B cell (primary cell): ENCODE measurements at regions not wholly inside any gene's neighbourhood (a gene's known extent, or its start where the extent isn't known, plus 50 kb on each side); places are given as distances from the start of the nearest gene placed in this dataset.

Experiments used
- ATAC-seq: fragments of 200-7000 bp; cut with Tn5 transposase; one replicate; pipeline ENCODE4 v1.10.0; 2021; ENCODE audit warnings: low read depth, mild to moderate bottlenecking, moderate number of reproducible peaks, moderate library complexity
- CTCF ChIA-PET: fragments of 350-600 bp; sonication (Branson Sonifier 250); formaldehyde crosslinking; loops from one replicate; lab custom pipeline; 2021; ENCODE audit warnings: antibody characterized with exemption, inconsistent platforms; lab: Charles Lee
- POLR2A ChIA-PET: fragments of 350-600 bp; sonication (Branson Sonifier 250); formaldehyde crosslinking; loops from one replicate; lab custom pipeline; 2021; ENCODE audit warnings: antibody characterized with exemption; lab: Charles Lee
- DNase-seq: peaks from one replicate; pipeline ENCODE4 v3.0.0; 2013
- H2AFZ ChIP-seq: 2 replicates; pipeline ENCODE4 v1.6.1; 2012; ENCODE audit warnings: mild to moderate bottlenecking, low read depth, low read length; ENCODE audit not compliant: insufficient read depth, poor library complexity, severe bottlenecking
- H3K27ac ChIP-seq, 2 donors: 1 replicate in 1 of 2; 2 replicates in 1 of 2; pipeline ENCODE4 v1.5.1; 2012 to 2013; ENCODE audit warnings: low read length in 2 of 2, mild to moderate bottlenecking in 2 of 2, moderate library complexity in 1 of 2
- H3K27me3 ChIP-seq, 4 experiments: fragments of 200-600 bp in 1 of 4; sonication (generic) in 1 of 4; replicated peaks in 1 of 4; 1 replicate in 2 of 4; 2 replicates in 2 of 4; pipeline versions ENCODE4 v1.6.1 to v1.7.0; 2013 to 2016; ENCODE audit warnings: low read length in 3 of 4, mild to moderate bottlenecking in 2 of 4, mixed read lengths in 1 of 4, moderate library complexity in 1 of 4; ENCODE audit not compliant: insufficient read depth in 4 of 4, control insufficient read depth in 3 of 4; ENCODE audit errors: control extremely low read depth in 1 of 4
- H3K36me3 ChIP-seq, 2 experiments: replicated peaks in 1 of 2; 1 replicate in 1 of 2; 2 replicates in 1 of 2; pipeline versions ENCODE4 v1.6.1 to v1.7.1; 2013; ENCODE audit warnings: low read length in 1 of 2; ENCODE audit not compliant: insufficient read depth in 2 of 2, control insufficient read depth in 1 of 2; ENCODE audit errors: control extremely low read depth in 1 of 2, extremely low read depth in 1 of 2
- H3K4me1 ChIP-seq, 2 donors: fragments of 200-600 bp in 1 of 2; sonication (generic) in 1 of 2; 1 replicate in 1 of 2; 2 replicates in 1 of 2; pipeline versions ENCODE4 v1.5.1 to v1.6.1; 2013 to 2017; ENCODE audit warnings: low read length in 2 of 2; ENCODE audit not compliant: control insufficient read depth in 2 of 2, insufficient read depth in 2 of 2
- H3K4me2 ChIP-seq: replicated peaks from 2 replicates; pipeline ENCODE3; 2012; ENCODE audit warnings: mild to moderate bottlenecking, low read depth, low read length; ENCODE audit not compliant: poor library complexity, severe bottlenecking
- H3K4me3 ChIP-seq, 5 experiments: fragments of 200-600 bp in 1 of 5; sonication (generic) in 1 of 5; 1 replicate in 3 of 5; 2 replicates in 2 of 5; pipeline versions ENCODE4 v1.5.1 to v1.7.0; 2011 to 2016; ENCODE audit warnings: low read length in 4 of 5, mild to moderate bottlenecking in 4 of 5, low read depth in 2 of 5, control low read depth in 1 of 5, moderate library complexity in 1 of 5; ENCODE audit not compliant: insufficient read depth in 1 of 5; ENCODE audit errors: control extremely low read depth in 1 of 5, extremely low read depth in 1 of 5
- H3K79me2 ChIP-seq: fragments of 200-600 bp; sonication (generic); one replicate; pipeline ENCODE4 v1.6.0; 2016; ENCODE audit warnings: low read length; ENCODE audit not compliant: control insufficient read depth, insufficient read depth
- H3K9ac ChIP-seq: fragments of 200-600 bp; sonication (generic); 2 replicates; pipeline ENCODE4 v1.6.1; 2017; ENCODE audit warnings: mild to moderate bottlenecking, low read length, moderate library complexity
- H3K9me3 ChIP-seq, 3 donors: one replicate each; pipeline versions ENCODE4 v1.6.1 to v1.7.1; 2013; ENCODE audit warnings: low read length in 2 of 3; ENCODE audit not compliant: control insufficient read depth in 2 of 3, insufficient read depth in 1 of 3; ENCODE audit errors: control extremely low read depth in 1 of 3
- H4K20me1 ChIP-seq: 2 replicates; pipeline ENCODE4 v1.6.0; 2012; ENCODE audit warnings: mild to moderate bottlenecking, low read length; ENCODE audit not compliant: insufficient read depth, control insufficient read depth, poor library complexity, severe bottlenecking
- H3K27ac Mint-ChIP-seq: one replicate; pipeline ENCODE4 v1.8.0; 2021; ENCODE audit warnings: mixed read lengths
- H3K27me3 Mint-ChIP-seq: one replicate; pipeline ENCODE4 v1.8.0; 2021; ENCODE audit warnings: mixed read lengths
- H3K4me1 Mint-ChIP-seq: one replicate; pipeline ENCODE4 v1.8.0; 2021; ENCODE audit warnings: mixed read lengths
- H3K4me3 Mint-ChIP-seq: one replicate; pipeline ENCODE4 v1.8.0; 2021; ENCODE audit warnings: mixed read lengths
- H3K9me3 Mint-ChIP-seq: one replicate; pipeline ENCODE4 v1.8.0; 2022; ENCODE audit warnings: mixed read lengths; ENCODE audit not compliant: insufficient read depth
- CTCF ChIP-seq: fragments of 200-600 bp; IDR thresholded peaks from one replicate; pipeline ENCODE4 v1.8.0; 2022; ENCODE audit warnings: antibody characterized with exemption, mild to moderate bottlenecking
- EZH2 ChIP-seq: IDR thresholded peaks from 2 replicates; pipeline ENCODE4 v1.6.1; 2012; ENCODE audit warnings: borderline replicate concordance, low read depth, mild to moderate bottlenecking, moderate library complexity, low read length; ENCODE audit not compliant: insufficient read depth, poor library complexity, severe bottlenecking
- WGBS: methylation state at CpG from one replicate; pipeline ENCODE4 v1.1.5; 2013; ENCODE audit warnings: missing lambda C conversion rate; ENCODE audit not compliant: insufficient coverage; 5-methylcytosine and 5-hydroxymethylcytosine counted together
- intact Hi-C: fragments of 100-400 bp; cut with micrococcal nuclease; formaldehyde crosslinking; loops from one replicate; pipeline ENCODE4 v1.10.0; 2022

GRCh38 chr2:129055242-129055641 lies 736.6 kb upstream of the HS6ST1 start:
- no peak overlapping the region for H3K9ac ChIP-seq
- H3K4me1 Mint-ChIP-seq = no peaks in the 10 kb centered on the region
- no peak overlapping the region for H3K27ac ChIP-seq
- H3K4me1 ChIP-seq = no peaks in the 10 kb centered on the region
- no peak overlapping the region for H3K4me2 ChIP-seq
- no peak overlapping the region for H2AFZ ChIP-seq
- intact Hi-C loops = no loop called here
- no peaks in the 10 kb centered on the region for H3K9me3 ChIP-seq
- 96% methylated on average over 3 of the region's 8 CpGs for WGBS
- no peak overlapping the region for H3K4me3 Mint-ChIP-seq
- no peak overlapping the region for H3K4me3 ChIP-seq
- H4K20me1 ChIP-seq = no peaks in the 10 kb centered on the region
- H3K9me3 Mint-ChIP-seq = no peaks in the 10 kb centered on the region
- H3K27me3 ChIP-seq = peaks cover 0 to 2% (median 0%) of the 10 kb centered on the region in 4 experiments
- ATAC-seq (no peak), DNase-seq (no peak)
- ChIA-PET POLR2A (no interaction called here), CTCF (no interaction called here)
- H3K27me3 Mint-ChIP-seq = peaks cover 3% of the 10 kb centered on the region
- no peak overlapping the region for H3K27ac Mint-ChIP-seq
- no peak for TF ChIP-seq CTCF
- TF ChIP-seq EZH2 = no peak
- no peaks in the 10 kb centered on the region for H3K79me2 ChIP-seq
- no peaks in the 10 kb centered on the region for H3K36me3 ChIP-seq

- H3K4me1 Mint-ChIP-seq = no peaks in the 10 kb centered on the region
- no peak overlapping the region for H3K27ac Mint-ChIP-seq
- ATAC-seq (no peak), DNase-seq (no peak)
- H2AFZ ChIP-seq = no peak overlapping the region
- 93% methylated on average over 6 of the region's 6 CpGs for whole genome bisulfite sequencing
- H3K27me3 Mint-ChIP-seq = peaks cover 3% of the 10 kb centered on the region
- H3K9me3 Mint-ChIP-seq = no peaks in the 10 kb centered on the region
- no peaks in the 10 kb centered on the region for H3K36me3 ChIP-seq
- no peak overlapping the region for H3K9ac ChIP-seq
- intact Hi-C loops = no loop called here
- TF ChIP-seq EZH2 = no peak
- no peak for TF ChIP-seq CTCF
- no peak overlapping the region for H3K4me3 Mint-ChIP-seq
- no peaks in the 10 kb centered on the region for H3K27me3 ChIP-seq
- ChIA-PET CTCF (no interaction called here), POLR2A (no interaction called here)
- no peak overlapping the region for H3K4me3 ChIP-seq
- H4K20me1 ChIP-seq = no peaks in the 10 kb centered on the region
- no peaks in the 10 kb centered on the region for H3K9me3 ChIP-seq
- no peaks in the 10 kb centered on the region for H3K79me2 ChIP-seq
- H3K4me1 ChIP-seq = no peaks in the 10 kb centered on the region
- H3K27ac ChIP-seq = no peak overlapping the region
- H3K4me2 ChIP-seq = no peak overlapping the region
These were observed 737.2 kb upstream of the HS6ST1 start for GRCh38 chr2:129055824-129056223.
